DND-41 (cell line): ENCODE measurements at regions not wholly inside any gene's neighbourhood (a gene's known extent, or its start where the extent isn't known, plus 50 kb on each side); places are given as distances from the start of the nearest gene placed in this dataset.

Source experiments
- EZH2 ChIP-seq: IDR thresholded peaks from 3 replicates; pipeline ENCODE4 v1.6.1; 2012; ENCODE audit warnings: borderline replicate concordance, low read depth, mild to moderate bottlenecking, moderate library complexity, low read length, inconsistent platforms; ENCODE audit not compliant: severe bottlenecking
- TF ChIP-seq, protein P1 (sequence below): IDR thresholded peaks from 2 replicates; pipeline ENCODE4 v1.5.1; 2012; ENCODE audit warnings: borderline replicate concordance, low read length, moderate library complexity, mild to moderate bottlenecking; ENCODE audit not compliant: poor library complexity, severe bottlenecking; ENCODE audit errors: extremely low read depth

DNA sequence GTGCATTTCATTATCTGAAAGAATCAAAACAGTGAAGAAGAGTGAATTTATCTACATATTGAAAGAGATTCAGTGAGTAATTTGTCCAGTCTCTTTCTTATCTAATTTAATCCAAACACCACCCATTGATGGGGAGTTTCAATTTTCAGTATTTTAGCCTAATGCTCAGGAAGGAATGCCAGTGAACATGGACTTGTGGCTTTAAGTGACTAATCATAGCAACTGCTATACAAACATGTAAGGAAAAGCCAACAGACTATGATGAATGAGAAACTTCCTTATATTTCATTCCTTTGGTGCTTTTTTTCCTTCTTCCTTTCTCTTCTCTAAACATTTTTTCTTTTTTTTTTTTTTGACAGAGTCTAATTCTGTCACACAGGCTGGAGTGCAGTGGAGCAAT is 885.8 kb downstream of the KCNJ2 start:
- TF ChIP-seq EZH2: no peak
- TF ChIP-seq, protein P1, sequence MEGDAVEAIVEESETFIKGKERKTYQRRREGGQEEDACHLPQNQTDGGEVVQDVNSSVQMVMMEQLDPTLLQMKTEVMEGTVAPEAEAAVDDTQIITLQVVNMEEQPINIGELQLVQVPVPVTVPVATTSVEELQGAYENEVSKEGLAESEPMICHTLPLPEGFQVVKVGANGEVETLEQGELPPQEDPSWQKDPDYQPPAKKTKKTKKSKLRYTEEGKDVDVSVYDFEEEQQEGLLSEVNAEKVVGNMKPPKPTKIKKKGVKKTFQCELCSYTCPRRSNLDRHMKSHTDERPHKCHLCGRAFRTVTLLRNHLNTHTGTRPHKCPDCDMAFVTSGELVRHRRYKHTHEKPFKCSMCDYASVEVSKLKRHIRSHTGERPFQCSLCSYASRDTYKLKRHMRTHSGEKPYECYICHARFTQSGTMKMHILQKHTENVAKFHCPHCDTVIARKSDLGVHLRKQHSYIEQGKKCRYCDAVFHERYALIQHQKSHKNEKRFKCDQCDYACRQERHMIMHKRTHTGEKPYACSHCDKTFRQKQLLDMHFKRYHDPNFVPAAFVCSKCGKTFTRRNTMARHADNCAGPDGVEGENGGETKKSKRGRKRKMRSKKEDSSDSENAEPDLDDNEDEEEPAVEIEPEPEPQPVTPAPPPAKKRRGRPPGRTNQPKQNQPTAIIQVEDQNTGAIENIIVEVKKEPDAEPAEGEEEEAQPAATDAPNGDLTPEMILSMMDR: no peak
